Ectodermal cell (in vitro differentiated cells): ENCODE measurements at regions not wholly inside any gene's neighbourhood (a gene's known extent, or its start where the extent isn't known, plus 50 kb on each side); places are given as distances from the start of the nearest gene placed in this dataset.
"Not testable (repeated sequence)": the region's sequence is repeated elsewhere in the genome, so short reads cannot be mapped to it uniquely, and the experiment has no call there.

Experiments
- H3K27ac ChIP-seq: 2 replicates; pipeline ENCODE4 v1.7.0; 2013; ENCODE audit warnings: mild to moderate bottlenecking, low read depth, low read length; ENCODE audit not compliant: insufficient read depth, poor library complexity, severe bottlenecking
- H3K27me3 ChIP-seq: 2 replicates; pipeline ENCODE4 v1.7.0; 2013; ENCODE audit warnings: mild to moderate bottlenecking, low read length; ENCODE audit not compliant: insufficient read depth, control insufficient read depth, poor library complexity, severe bottlenecking
- H3K36me3 ChIP-seq: one replicate; pipeline ENCODE4 v1.7.0; 2013; ENCODE audit warnings: low read length; ENCODE audit not compliant: control insufficient read depth, insufficient read depth
- H3K4me1 ChIP-seq: one replicate; pipeline ENCODE4 v1.7.0; 2013; ENCODE audit warnings: low read length; ENCODE audit not compliant: control insufficient read depth, insufficient read depth
- H3K4me3 ChIP-seq: 2 replicates; pipeline ENCODE4 v1.7.0; 2013; ENCODE audit warnings: low read depth, low read length, control low read depth; ENCODE audit not compliant: insufficient read depth
- H3K9me3 ChIP-seq: 2 replicates; pipeline ENCODE4 v1.7.0; 2013; ENCODE audit warnings: mild to moderate bottlenecking, low read length, moderate library complexity; ENCODE audit not compliant: control insufficient read depth
- WGBS, 2 experiments: methylation state at CpG; one replicate each; pipeline ENCODE4 v1.1.7; 2013; ENCODE audit warnings: missing lambda C conversion rate in 2 of 2; 5-methylcytosine and 5-hydroxymethylcytosine counted together

DNA sequence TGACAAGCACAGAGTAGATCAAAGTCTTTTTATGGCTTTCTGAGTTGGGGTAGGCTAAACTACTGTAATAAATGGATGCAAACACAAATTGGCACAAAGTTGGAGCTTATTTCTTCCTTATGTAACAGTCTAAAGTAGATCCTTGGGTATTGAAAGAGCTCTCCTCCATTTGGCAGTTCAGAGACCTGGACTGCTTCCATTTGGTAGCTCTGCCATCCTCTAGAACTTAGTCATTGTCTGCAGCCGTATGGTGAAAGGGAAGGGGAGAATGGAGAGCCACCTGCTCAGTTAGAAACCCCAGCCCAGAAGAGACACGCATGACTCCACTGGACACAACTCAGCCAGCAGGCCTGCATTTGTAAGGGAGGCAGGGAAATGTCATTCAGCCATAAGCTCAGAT is 345.0 kb downstream of the DMAC1 start:
- H3K9me3 ChIP-seq: no peaks in the 10 kb centered on the region
- WGBS, 2 experiments: 93 to 95% methylated on average over 2 of the region's 2 CpGs
- no peaks in the 10 kb centered on the region for H3K36me3 ChIP-seq
- H3K4me1 ChIP-seq: no peaks in the 10 kb centered on the region
- H3K27ac ChIP-seq: no peak overlapping the region
- no peak overlapping the region for H3K4me3 ChIP-seq
- H3K27me3 ChIP-seq: no peaks in the 10 kb centered on the region

DNA sequence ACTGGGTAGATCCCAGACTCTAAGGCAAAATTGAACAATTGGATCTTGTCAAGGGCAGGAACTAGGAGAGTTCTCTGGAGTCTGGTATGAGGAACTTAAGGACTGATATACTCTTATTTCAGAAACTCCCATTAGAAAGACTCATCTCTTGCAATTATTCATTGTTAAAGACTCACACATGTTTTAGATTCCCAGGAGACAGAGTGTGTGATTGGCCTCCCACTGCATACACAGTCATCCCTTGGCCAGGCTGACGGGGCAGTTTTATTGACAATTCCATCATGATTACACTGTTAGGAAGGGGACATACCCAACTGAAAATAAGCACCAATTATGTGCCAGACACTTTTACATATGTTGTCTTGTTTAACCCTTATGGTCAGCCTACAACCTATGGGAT is 347.2 kb downstream of the DMAC1 start:
- Histone ChIP-seq H3K36me3 (no peaks in the 10 kb centered on the region), H3K9me3 (no peaks in the 10 kb centered on the region), H3K4me1 (no peaks in the 10 kb centered on the region), H3K27ac (no peak overlapping the region), H3K27me3 (no peaks in the 10 kb centered on the region), H3K4me3 (no peak overlapping the region)
- 38 to 56% methylated on average over 1 of the region's 1 CpG for WGBS, 2 experiments

DNA sequence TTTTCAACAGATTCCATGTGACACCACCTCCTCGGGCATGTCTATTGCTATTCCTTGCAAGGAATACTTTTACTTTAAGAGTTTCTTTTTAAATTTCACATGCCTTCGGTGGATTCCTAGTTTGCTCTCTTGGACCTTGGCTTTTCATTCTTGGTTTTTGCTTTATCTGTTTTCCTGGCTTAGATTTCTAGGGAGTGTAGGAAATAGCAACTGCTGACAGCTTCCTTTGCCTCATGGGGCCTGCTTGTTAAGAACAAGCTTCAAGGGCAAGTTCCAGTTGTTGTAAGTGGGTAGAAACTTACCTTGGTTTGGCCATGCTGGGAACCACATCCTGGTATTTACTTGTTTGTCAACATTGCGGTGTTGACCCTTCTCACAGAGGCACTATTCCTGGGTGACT is 348.5 kb downstream of the DMAC1 start:
- Histone ChIP-seq H3K27me3 (no peaks in the 10 kb centered on the region), H3K27ac (no peak overlapping the region), H3K4me1 (no peaks in the 10 kb centered on the region), H3K36me3 (no peaks in the 10 kb centered on the region), H3K4me3 (no peak overlapping the region), H3K9me3 (no peaks in the 10 kb centered on the region)
- 91 to 98% methylated on average over 3 of the region's 3 CpGs for WGBS, 2 experiments

DNA sequence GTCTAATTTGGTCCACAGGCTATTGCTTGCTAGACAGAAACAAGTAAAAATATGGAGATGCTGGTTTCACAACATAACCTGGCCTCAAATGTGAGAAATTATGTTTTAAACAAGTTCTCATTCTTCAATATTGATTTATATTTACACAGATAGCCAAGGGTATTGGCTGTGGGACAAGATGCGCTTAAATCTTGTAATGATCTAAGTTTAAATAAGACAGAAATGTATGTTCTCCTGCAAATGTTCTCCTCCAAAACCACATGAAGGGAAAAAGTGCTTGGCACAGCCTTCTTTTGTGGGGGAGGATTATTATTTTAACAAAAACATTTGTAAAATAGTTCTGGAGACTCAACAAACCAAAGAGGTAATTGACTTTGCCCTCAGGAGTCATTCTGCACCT is 356.0 kb downstream of the DMAC1 start:
- WGBS, 2 experiments: 88% methylated on average over 1 of the region's 1 CpG; no CpG with 5 or more reads in 1 of the 2 experiments
- no peak overlapping the region for H3K27ac ChIP-seq
- H3K27me3 ChIP-seq: no peaks in the 10 kb centered on the region
- H3K4me3 ChIP-seq: no peak overlapping the region
- H3K4me1 ChIP-seq: no peaks in the 10 kb centered on the region
- no peaks in the 10 kb centered on the region for H3K36me3 ChIP-seq
- no peaks in the 10 kb centered on the region for H3K9me3 ChIP-seq

DNA sequence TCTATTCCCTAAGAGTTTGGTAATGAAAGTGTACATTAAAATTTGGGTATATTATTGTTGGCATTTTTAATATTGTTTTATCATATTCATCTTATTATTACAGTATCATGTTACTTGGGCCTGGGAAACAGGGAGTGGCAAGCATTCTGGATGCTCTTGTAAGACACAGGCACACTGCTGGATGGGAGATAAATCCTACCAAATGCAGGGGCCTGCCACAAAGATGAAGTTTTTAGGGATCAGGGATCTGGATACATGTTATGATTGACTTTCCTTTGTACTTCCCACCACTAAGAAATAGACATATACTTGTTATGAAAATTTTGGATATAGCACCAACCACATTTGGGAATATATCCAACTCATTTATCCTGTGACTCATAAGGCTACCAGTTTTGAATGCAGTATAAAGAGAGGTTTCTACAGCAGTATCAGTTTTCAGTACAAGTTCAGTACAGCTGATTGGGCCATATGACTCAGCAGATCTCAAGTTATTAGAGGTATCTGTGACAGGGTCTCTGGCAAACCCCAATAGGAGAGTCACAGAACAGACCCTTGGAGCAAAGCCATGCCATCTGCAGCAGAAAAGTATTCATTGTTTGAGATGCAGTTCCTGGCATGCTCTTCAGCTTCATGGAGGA is 360.1 kb downstream of the DMAC1 start:
- Histone ChIP-seq H3K27me3 (no peaks in the 10 kb centered on the region), H3K9me3 (no peaks in the 10 kb centered on the region), H3K27ac (no peak overlapping the region), H3K4me3 (no peak overlapping the region), H3K36me3 (no peaks in the 10 kb centered on the region), H3K4me1 (no peaks in the 10 kb centered on the region)

DNA sequence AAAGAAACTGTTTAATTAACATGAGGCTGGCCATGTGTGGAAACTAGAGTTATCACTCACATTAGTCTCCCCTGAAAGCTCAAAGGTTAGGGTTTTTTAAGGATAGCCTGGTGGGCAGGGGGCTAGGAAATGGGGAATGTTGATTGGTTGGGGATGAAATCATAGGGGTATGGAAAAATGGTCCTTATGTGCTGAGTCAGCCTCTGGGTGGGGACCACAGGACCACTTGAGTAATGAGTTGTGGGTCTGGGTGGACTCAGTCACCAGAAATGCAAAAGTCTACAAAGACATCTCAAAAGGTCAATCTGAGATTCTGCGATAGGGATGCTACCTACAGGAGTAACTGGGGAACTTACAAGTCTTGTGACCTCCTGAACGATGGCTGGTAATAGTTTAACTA is 362.8 kb downstream of the DMAC1 start:
- Histone ChIP-seq H3K27ac (no peak overlapping the region), H3K4me3 (no peak overlapping the region), H3K4me1 (no peaks in the 10 kb centered on the region), H3K27me3 (no peaks in the 10 kb centered on the region), H3K36me3 (no peaks in the 10 kb centered on the region), H3K9me3 (no peaks in the 10 kb centered on the region)
- WGBS, 2 experiments: 93 to 100% methylated on average over 2 of the region's 2 CpGs

DNA sequence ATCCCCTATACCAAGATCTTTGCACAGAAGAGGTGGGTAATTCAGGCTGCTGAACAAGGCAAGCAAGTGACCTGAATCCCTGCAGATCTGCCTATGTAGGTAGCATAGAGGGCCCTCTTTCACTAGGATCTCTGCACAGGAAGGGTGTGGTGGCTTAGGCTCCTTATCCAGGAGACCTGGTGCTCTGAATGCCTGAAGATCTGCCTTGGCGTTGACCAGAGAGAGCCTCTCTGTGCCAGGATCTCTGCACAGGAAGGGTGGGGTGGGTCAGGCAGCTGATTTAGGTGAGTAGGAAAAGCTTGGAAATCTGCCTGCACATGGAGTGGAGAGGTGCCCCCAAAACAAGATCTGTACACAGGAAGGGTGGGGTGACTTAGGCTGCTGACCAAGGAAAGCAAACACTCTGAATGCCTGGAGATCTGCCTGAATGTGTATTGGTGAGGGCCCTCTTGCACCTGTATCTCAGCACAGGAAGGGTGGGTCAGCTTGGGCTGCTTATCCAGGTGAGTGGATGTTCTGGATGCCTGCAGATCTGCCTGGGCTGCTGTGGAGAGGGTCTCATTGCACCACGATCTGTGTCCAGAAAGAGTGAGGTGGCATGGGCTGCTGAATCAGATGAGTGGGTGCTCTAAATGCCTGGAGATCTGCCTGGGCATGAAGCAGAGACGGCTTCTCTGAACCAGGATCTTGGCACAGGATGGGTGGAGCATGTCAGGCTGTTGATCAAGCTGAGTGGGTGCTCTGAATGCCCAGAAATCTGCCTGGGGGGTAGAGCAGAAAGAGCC is 365.9 kb downstream of the DMAC1 start:
- no peaks in the 10 kb centered on the region for H3K27me3 ChIP-seq
- WGBS, 2 experiments: 91 to 95% methylated on average over 3 of the region's 3 CpGs
- no peak overlapping the region for H3K27ac ChIP-seq
- no peaks in the 10 kb centered on the region for H3K36me3 ChIP-seq
- H3K4me1 ChIP-seq: no peaks in the 10 kb centered on the region
- H3K4me3 ChIP-seq: no peak overlapping the region
- peaks cover 4% of the 10 kb centered on the region for H3K9me3 ChIP-seq

DNA sequence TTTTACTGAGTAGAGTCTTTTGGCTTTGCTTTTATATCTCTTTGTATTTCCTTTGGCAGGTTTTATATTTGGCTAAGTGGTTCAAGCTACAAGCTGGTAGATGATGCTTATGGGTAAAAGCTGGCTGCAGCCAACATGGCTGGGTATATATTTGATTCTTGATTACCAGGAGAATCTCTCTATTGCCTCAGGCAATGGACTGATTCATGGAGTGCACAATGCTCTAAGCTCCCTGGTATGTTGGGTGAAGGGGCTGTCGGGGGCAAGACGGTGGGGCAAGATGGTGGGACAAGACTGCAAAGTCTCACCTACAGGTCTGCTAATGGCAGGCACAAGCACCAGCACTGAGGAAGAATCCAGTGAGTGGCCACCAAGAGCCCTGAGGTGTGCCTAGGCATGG is 366.6 kb downstream of the DMAC1 start:
- Histone ChIP-seq H3K4me1 (no peaks in the 10 kb centered on the region), H3K9me3 (peaks cover 4% of the 10 kb centered on the region), H3K4me3 (no peak overlapping the region), H3K27ac (no peak overlapping the region), H3K27me3 (no peaks in the 10 kb centered on the region), H3K36me3 (no peaks in the 10 kb centered on the region)
- WGBS, 2 experiments: 94 to 95% methylated on average over 2 of the region's 2 CpGs

DNA sequence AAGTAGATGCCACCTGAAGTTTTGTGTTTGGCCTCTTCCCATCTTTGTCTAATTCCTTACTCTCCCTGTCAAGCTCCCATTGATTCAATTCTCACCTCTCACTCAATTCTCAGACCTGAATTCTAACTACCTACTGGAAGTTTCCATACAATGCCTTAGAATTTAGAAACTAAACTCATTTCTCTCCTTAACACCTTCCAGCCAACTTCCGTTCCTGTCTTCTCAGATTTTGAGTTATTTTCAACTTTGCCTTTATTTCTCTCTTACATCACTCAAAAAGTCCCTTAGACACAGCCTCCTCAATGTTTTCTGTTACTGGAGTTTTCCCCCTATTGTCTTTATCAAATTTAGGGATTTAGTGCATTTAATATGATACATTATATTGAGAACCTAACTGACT is 382.2 kb downstream of the DMAC1 start:
- H3K4me3 ChIP-seq, H3K4me1 ChIP-seq, H3K9me3 ChIP-seq, H3K27me3 ChIP-seq, H3K36me3 ChIP-seq, H3K27ac ChIP-seq: not testable (repeated sequence)
- WGBS, 2 experiments: 92 to 93% methylated on average over 1 of the region's 1 CpG

DNA sequence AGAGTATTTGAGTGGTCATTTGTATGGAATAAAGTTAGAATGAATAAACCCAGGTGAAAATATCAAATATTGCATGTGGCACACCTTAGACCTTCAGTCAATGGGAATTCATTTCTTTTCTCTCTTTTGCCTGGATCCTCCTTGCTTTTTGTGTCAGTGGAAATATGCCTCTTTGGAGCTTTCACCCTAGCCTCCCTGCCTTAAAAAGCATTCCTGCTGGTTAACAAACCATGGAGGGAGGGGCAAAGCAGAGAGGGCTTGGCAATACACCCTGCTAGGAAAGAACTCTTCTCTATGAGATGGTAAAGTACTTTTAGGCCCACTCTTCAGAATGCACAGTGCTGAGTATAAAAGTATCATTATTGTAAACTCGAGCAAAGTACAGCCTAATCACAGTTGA is 383.7 kb downstream of the DMAC1 start:
- Histone ChIP-seq H3K4me3 (no peak overlapping the region), H3K27ac (no peak overlapping the region), H3K27me3 (no peaks in the 10 kb centered on the region), H3K9me3 (no peaks in the 10 kb centered on the region), H3K4me1 (no peaks in the 10 kb centered on the region), H3K36me3 (no peaks in the 10 kb centered on the region)
- WGBS, 2 experiments: 88% methylated on average over 1 of the region's 1 CpG
